Endothelial cell (in vitro differentiated cells): ENCODE measurements at regions not wholly inside any gene's neighbourhood (a gene's known extent, or its start where the extent isn't known, plus 50 kb on each side); places are given as distances from the start of the nearest gene placed in this dataset.

Experiments used
- DNase-seq: peaks from one replicate; pipeline ENCODE4 v3.0.0; 2021; ENCODE audit warnings: low spot score
- H3K27ac Mint-ChIP-seq: one replicate; pipeline ENCODE4 v1.8.0; 2021; ENCODE audit warnings: mixed read lengths, inconsistent platforms; ENCODE audit not compliant: unreplicated experiment
- H3K27me3 Mint-ChIP-seq: one replicate; pipeline ENCODE4 v1.8.0; 2021; ENCODE audit warnings: mild to moderate bottlenecking, moderate library complexity, mixed read lengths, inconsistent platforms; ENCODE audit not compliant: unreplicated experiment
- H3K36me3 Mint-ChIP-seq: one replicate; pipeline ENCODE4 v1.8.0; 2021; ENCODE audit warnings: mild to moderate bottlenecking, low read depth, mixed read lengths, inconsistent platforms; ENCODE audit not compliant: unreplicated experiment
- H3K4me1 Mint-ChIP-seq: one replicate; pipeline ENCODE4 v1.8.0; 2021; ENCODE audit warnings: mild to moderate bottlenecking, mixed read lengths, inconsistent platforms; ENCODE audit not compliant: unreplicated experiment
- H3K4me3 Mint-ChIP-seq: one replicate; pipeline ENCODE4 v1.8.0; 2021; ENCODE audit warnings: mild to moderate bottlenecking, mixed read lengths, inconsistent platforms; ENCODE audit not compliant: unreplicated experiment
- H3K9me3 Mint-ChIP-seq: one replicate; pipeline ENCODE4 v1.8.0; 2021; ENCODE audit warnings: mixed read lengths, inconsistent platforms; ENCODE audit not compliant: unreplicated experiment
- CTCF ChIP-seq: fragments of 200-600 bp; sonication (generic); IDR thresholded peaks from one replicate; pipeline ENCODE4 v1.5.0; 2021; ENCODE audit warnings: antibody characterized with exemption; ENCODE audit not compliant: unreplicated experiment

GRCh38 chr2:4903656-4904348, 788.4 kb upstream of the SOX11 start:
- H3K27me3 Mint-ChIP-seq = peaks cover 2% of the 10 kb centered on the region
- H3K36me3 Mint-ChIP-seq = no peaks in the 10 kb centered on the region
- H3K9me3 Mint-ChIP-seq = no peaks in the 10 kb centered on the region

GRCh38 chr2:4908461-4908860, 783.7 kb upstream of the SOX11 start:
- TF ChIP-seq CTCF = no peak
- DNase-seq = no peak
- Mint-ChIP-seq H3K36me3 (no peaks in the 10 kb centered on the region), H3K4me1 (no peaks in the 10 kb centered on the region), H3K27me3 (no peaks in the 10 kb centered on the region), H3K27ac (no peak overlapping the region), H3K4me3 (no peak overlapping the region), H3K9me3 (no peaks in the 10 kb centered on the region)

More at GRCh38 chr2:4903656-4904348, 788.4 kb upstream of the SOX11 start:
- H3K27ac Mint-ChIP-seq = no peak overlapping the region
- no peak overlapping the region for H3K4me3 Mint-ChIP-seq
- H3K4me1 Mint-ChIP-seq = no peaks in the 10 kb centered on the region
- no peak for DNase-seq
- TF ChIP-seq CTCF = no peak

GRCh38 chr2:4909346-4910009, 782.7 kb upstream of the SOX11 start:
- Mint-ChIP-seq H3K9me3 (no peaks in the 10 kb centered on the region), H3K4me3 (no peak overlapping the region), H3K27ac (no peak overlapping the region), H3K27me3 (no peaks in the 10 kb centered on the region), H3K4me1 (no peaks in the 10 kb centered on the region), H3K36me3 (no peaks in the 10 kb centered on the region)
- no peak for DNase-seq
- TF ChIP-seq CTCF = no peak

- Mint-ChIP-seq H3K9me3 (no peaks in the 10 kb centered on the region), H3K4me3 (no peak overlapping the region), H3K27me3 (no peaks in the 10 kb centered on the region), H3K4me1 (no peaks in the 10 kb centered on the region), H3K36me3 (no peaks in the 10 kb centered on the region), H3K27ac (no peak overlapping the region)
- no peak for TF ChIP-seq CTCF
- no peak for DNase-seq
Observed at GRCh38 chr2:4914036-4914435, 778.1 kb upstream of the SOX11 start.

- no peak for DNase-seq
- H3K4me1 Mint-ChIP-seq = no peaks in the 10 kb centered on the region
- H3K36me3 Mint-ChIP-seq = no peaks in the 10 kb centered on the region
- no peaks in the 10 kb centered on the region for H3K27me3 Mint-ChIP-seq
- no peak overlapping the region for H3K27ac Mint-ChIP-seq
- no peak overlapping the region for H3K4me3 Mint-ChIP-seq
- no peak for TF ChIP-seq CTCF
- no peaks in the 10 kb centered on the region for H3K9me3 Mint-ChIP-seq
Observed at GRCh38 chr2:4914551-4914950, 777.6 kb upstream of the SOX11 start.
